A549 (cell line): ENCODE measurements at regions not wholly inside any gene's neighbourhood (a gene's known extent, or its start where the extent isn't known, plus 50 kb on each side); places are given as distances from the start of the nearest gene placed in this dataset.

Experiments
- ATAC-seq, 2 experiments: fragments of 200-7000 bp in 1 of 2; fragments of >200 bp in 1 of 2; cut with Nextera tagmentation in 1 of 2; cut with Tn5 transposase in 1 of 2; 3 replicates each; pipeline versions ENCODE4 v1.8.0 to v1.9.1; 2018 to 2020; ENCODE audit warnings: mild to moderate bottlenecking in 1 of 2, moderate library complexity in 1 of 2
- CTCF ChIA-PET: fragments of 300-600 bp; sonication (Branson Sonifier 250); formaldehyde crosslinking; extraction: SDS; loops from one replicate; lab custom pipeline; 2021; ENCODE audit warnings: antibody characterized with exemption, inconsistent platforms; lab: Yijun Ruan, JAX
- POLR2A ChIA-PET: fragments of 350-600 bp; formaldehyde crosslinking; extraction: SDS; loops from one replicate; lab custom pipeline; 2021; ENCODE audit warnings: antibody characterized with exemption, inconsistent platforms; lab: Yijun Ruan, JAX
- DNase-seq, 2 experiments: peaks; one replicate each; pipeline versions ENCODE4 v3.0.0 to v3.0.0-alpha.2; 2011 to 2016; ENCODE audit warnings: low read depth in 1 of 2, low spot score in 1 of 2
- FAIRE-seq: peaks from 2 replicates; lab custom pipeline; 2011; peaks lifted over from hg19 to GRCh38; lab: Jason Lieb, UNC
- H3K27ac ChIP-seq, 2 experiments: fragments of >200 bp; sonication (Bioruptor Twin); formaldehyde crosslinking; 3 replicates each; pipeline ENCODE4 v1.5.1; 2016 to 2017
- H3K4me1 ChIP-seq: fragments of >200 bp; sonication (Bioruptor Twin); formaldehyde crosslinking; 3 replicates; pipeline ENCODE4 v1.6.1; 2016
- H3K4me2 ChIP-seq: fragments of >200 bp; sonication (Bioruptor Twin); formaldehyde crosslinking; 3 replicates; pipeline ENCODE4 v1.6.1; 2016
- H3K4me3 ChIP-seq: fragments of >200 bp; sonication (Bioruptor Twin); formaldehyde crosslinking; 3 replicates; pipeline ENCODE4 v1.5.1; 2016
- H3K9me3 ChIP-seq: fragments of >200 bp; sonication (Bioruptor Twin); formaldehyde crosslinking; 3 replicates; pipeline ENCODE4 v1.6.1; 2016
- CEBPB ChIP-seq, 2 experiments: fragments of >200 bp in 1 of 2; sonication (Bioruptor Twin) in 1 of 2; formaldehyde crosslinking in 1 of 2; IDR thresholded peaks; 2 replicates each; pipeline ENCODE4 v1.6.1; 2012 to 2016
- CHD4 ChIP-seq: fragments of 200-600 bp; sonication (generic); IDR thresholded peaks from 2 replicates; pipeline ENCODE4 v1.6.1; 2016; ENCODE audit warnings: antibody characterized with exemption, mild to moderate bottlenecking, borderline replicate concordance
- E2F6 ChIP-seq: IDR thresholded peaks from 2 replicates; pipeline ENCODE4 v1.6.1; 2012; ENCODE audit warnings: low read depth, borderline replicate concordance
- EHMT2 ChIP-seq: fragments of 200-600 bp; sonication (generic); IDR thresholded peaks from 2 replicates; pipeline ENCODE4 v1.6.1; 2016; ENCODE audit warnings: antibody characterized with exemption, low read depth, mild to moderate bottlenecking, moderate library complexity
- ESRRA ChIP-seq: fragments of 150-350 bp; IDR thresholded peaks from 2 replicates; pipeline ENCODE4 v1.6.1; 2014; ENCODE audit warnings: mild to moderate bottlenecking, low read length, borderline replicate concordance
- FOSB ChIP-seq: fragments of 250-450 bp; sonication (Bioruptor Pico); IDR thresholded peaks from 2 replicates; pipeline ENCODE4 v1.5.0; 2020; ENCODE audit warnings: mild to moderate bottlenecking, moderate library complexity
- FOXS1 ChIP-seq: fragments of 250-450 bp; sonication (Bioruptor Pico); IDR thresholded peaks from 2 replicates; pipeline ENCODE4 v1.5.0; 2020; ENCODE audit warnings: mild to moderate bottlenecking, moderate library complexity
- GATA3 ChIP-seq: IDR thresholded peaks from 2 replicates; pipeline ENCODE4 v1.6.1; 2012; ENCODE audit warnings: borderline replicate concordance
- HOXB13 ChIP-seq: fragments of 250-450 bp; sonication (Bioruptor Pico); IDR thresholded peaks from 2 replicates; pipeline ENCODE4 v1.5.0; 2020; ENCODE audit warnings: low read depth, mild to moderate bottlenecking, moderate library complexity
- JUNB ChIP-seq: fragments of >200 bp; sonication (Bioruptor Twin); formaldehyde crosslinking; IDR thresholded peaks from 2 replicates; pipeline ENCODE4 v1.6.1; 2016
- KDM1A ChIP-seq: fragments of 200-600 bp; sonication (generic); IDR thresholded peaks from 2 replicates; pipeline ENCODE4 v1.6.1; 2016; ENCODE audit warnings: low read depth, mild to moderate bottlenecking
- MAFK ChIP-seq: fragments of 450-650 bp; IDR thresholded peaks from 2 replicates; pipeline ENCODE4 v1.6.1; 2014; ENCODE audit not compliant: partially characterized antibody
- MYC ChIP-seq: IDR thresholded peaks from 2 replicates; pipeline ENCODE4 v1.6.1; 2012; ENCODE audit warnings: mild to moderate bottlenecking, inconsistent platforms, low read length, improper control_type of control experiment, borderline replicate concordance
- POLR2AphosphoS2 ChIP-seq: conservative IDR thresholded peaks from 2 replicates; pipeline ENCODE4 v1.6.1; 2012; ENCODE audit warnings: low read length, improper control_type of control experiment, inconsistent platforms
- REST ChIP-seq: fragments of 200-600 bp; sonication (generic); IDR thresholded peaks from 2 replicates; pipeline ENCODE4 v1.6.1; 2016; ENCODE audit warnings: antibody characterized with exemption, mild to moderate bottlenecking, moderate library complexity
- RNF2 ChIP-seq: fragments of 200-600 bp; sonication (generic); IDR thresholded peaks from 2 replicates; pipeline ENCODE4 v1.6.1; 2016; ENCODE audit warnings: low read depth, mild to moderate bottlenecking, antibody characterized with exemption, moderate library complexity, borderline replicate concordance
- SREBF2 ChIP-seq: fragments of 450-650 bp; IDR thresholded peaks from 2 replicates; pipeline ENCODE4 v1.6.1; 2014; ENCODE audit warnings: mild to moderate bottlenecking, moderate library complexity
- TFCP2L1 ChIP-seq: fragments of 250-450 bp; sonication (Bioruptor Pico); IDR thresholded peaks from 2 replicates; pipeline ENCODE4 v1.5.0; 2021; ENCODE audit warnings: mild to moderate bottlenecking
- USF2 ChIP-seq: fragments of 450-650 bp; IDR thresholded peaks from 2 replicates; pipeline ENCODE4 v1.6.1; 2014; ENCODE audit warnings: antibody characterized with exemption
- ZC3H11A ChIP-seq: fragments of 450-650 bp; IDR thresholded peaks from 2 replicates; pipeline ENCODE4 v1.6.1; 2014; ENCODE audit warnings: antibody characterized with exemption, mild to moderate bottlenecking
- ZNF302 ChIP-seq: fragments of 250-450 bp; sonication (Bioruptor Pico); IDR thresholded peaks from 2 replicates; pipeline ENCODE4 v1.9.0; 2021; ENCODE audit warnings: inconsistent platforms, mild to moderate bottlenecking, moderate library complexity
- WGBS: methylation state at CpG from one replicate; pipeline ENCODE4 v1.1.6; 2017; ENCODE audit errors: missing lambda C conversion rate; 5-methylcytosine and 5-hydroxymethylcytosine counted together

GRCh38 chr3:171962137-171962720, 77.1 kb upstream of the FNDC3B start:
- ATAC-seq: no peak
- TF ChIP-seq CEBPB (IDR thresholded peaks at IDR 0.05) (no peak), MAFK (peak; percentile 51), FOXS1 (CRISPR knock-in tag) (no peak)
- Histone ChIP-seq H3K4me2 (no peak overlapping the region), H3K4me3 (no peak overlapping the region), H3K4me1 (peaks cover 17% of the 10 kb centered on the region), H3K9me3 (peaks cover 5% of the 10 kb centered on the region; the same call in 1 of the 3 replicates), H3K27ac (no peak overlapping the region)
- no peak for FAIRE-seq
- POLR2A ChIA-PET: no interaction called here
- 92% methylated on average over 7 of the region's 7 CpGs for WGBS
- CTCF ChIA-PET: no interaction called here
- no peak for DNase-seq

- ATAC-seq: no peak
- H3K9me3 ChIP-seq: peaks cover 5% of the 10 kb centered on the region; the same call in 1 of the 3 replicates
- no peak for TF ChIP-seq CEBPB (IDR thresholded peaks at IDR 0.05)
- TF ChIP-seq ZC3H11A: no peak
- TF ChIP-seq TFCP2L1: no peak
- no peak for TF ChIP-seq ESRRA
- TF ChIP-seq ZNF302 (CRISPR knock-in tag): no peak
- TF ChIP-seq KDM1A: no peak
- TF ChIP-seq FOSB: no peak
- no peak for TF ChIP-seq MYC
- TF ChIP-seq REST: no peak
- no peak for TF ChIP-seq USF2
- TF ChIP-seq SREBF2: no peak
- no peak for TF ChIP-seq JUNB
- TF ChIP-seq CHD4: no peak
- TF ChIP-seq GATA3: no peak
- TF ChIP-seq RNF2: no peak
- TF ChIP-seq HOXB13 (CRISPR knock-in tag): no peak
- TF ChIP-seq E2F6: no peak
- no peak for TF ChIP-seq EHMT2
- TF ChIP-seq POLR2AphosphoS2: no peak
- TF ChIP-seq, all 56 proteins: peak for 0
- H3K27ac ChIP-seq: peak overlapping the region in 1 of 2 experiments; percentile 26; a peak in 3 of 6 replicates
- WGBS: 88% methylated on average over 3 of the region's 3 CpGs
- DNase-seq (no peak), FAIRE-seq (no peak)
- H3K4me1 ChIP-seq: peaks cover 29% of the 10 kb centered on the region
- H3K4me3 ChIP-seq: no peak overlapping the region
- ChIA-PET CTCF (no interaction called here), POLR2A (no interaction called here)
- H3K4me2 ChIP-seq: no peak overlapping the region
Measured at GRCh38 chr3:171963546-171963945, 75.8 kb upstream of the FNDC3B start.
